HEK293T (cell line): ENCODE measurements at regions not wholly inside any gene's neighbourhood (a gene's known extent, or its start where the extent isn't known, plus 50 kb on each side); places are given as distances from the start of the nearest gene placed in this dataset.

Experiments used
- ARNT ChIP-seq: fragments of 450-650 bp; IDR thresholded peaks from 2 replicates; pipeline ENCODE4 v1.6.1; 2017; ENCODE audit warnings: mild to moderate bottlenecking
- BHLHE40 ChIP-seq: fragments of 450-650 bp; IDR thresholded peaks from 2 replicates; pipeline ENCODE4 v1.6.1; 2016; ENCODE audit warnings: mild to moderate bottlenecking, moderate library complexity, borderline replicate concordance
- ELF4 ChIP-seq: fragments of 450-650 bp; IDR thresholded peaks from 2 replicates; pipeline ENCODE4 v1.6.1; 2017; ENCODE audit warnings: antibody characterized with exemption
- FOXA1 ChIP-seq: fragments of 450-650 bp; IDR thresholded peaks from 2 replicates; pipeline ENCODE4 v1.6.1; 2016; ENCODE audit warnings: mild to moderate bottlenecking
- FOXK2 ChIP-seq: fragments of 450-650 bp; IDR thresholded peaks from 2 replicates; pipeline ENCODE4 v1.6.1; 2016; ENCODE audit warnings: mild to moderate bottlenecking
- FOXM1 ChIP-seq: fragments of 450-650 bp; IDR thresholded peaks from 2 replicates; pipeline ENCODE4 v1.6.1; 2017; ENCODE audit warnings: mild to moderate bottlenecking, borderline replicate concordance
- HDGF ChIP-seq: fragments of 450-650 bp; IDR thresholded peaks from 2 replicates; pipeline ENCODE4 v1.6.1; 2017; ENCODE audit warnings: antibody characterized with exemption, borderline replicate concordance
- NFRKB ChIP-seq: fragments of 450-650 bp; IDR thresholded peaks from 2 replicates; pipeline ENCODE4 v1.6.1; 2016; ENCODE audit warnings: mild to moderate bottlenecking, moderate library complexity
- SP1 ChIP-seq: fragments of 450-650 bp; IDR thresholded peaks from 2 replicates; pipeline ENCODE4 v1.6.1; 2017
- TARDBP ChIP-seq: fragments of 450-650 bp; IDR thresholded peaks from 2 replicates; pipeline ENCODE4 v1.6.1; 2016

GRCh38 chr7:20559883-20560282 lies 55.6 kb upstream of the ABCB5 start:
- no peak for TF ChIP-seq NFRKB
- no peak for TF ChIP-seq TARDBP
- no peak for TF ChIP-seq FOXM1
- no peak for TF ChIP-seq BHLHE40
- no peak for TF ChIP-seq SP1
- no peak for TF ChIP-seq FOXK2
- no peak for TF ChIP-seq HDGF
- no peak for TF ChIP-seq FOXA1
- no peak for TF ChIP-seq ARNT
- no peak for TF ChIP-seq ELF4
